ENCODE measurements at regions not wholly inside any gene's neighbourhood (a gene's known extent, or its start where the extent isn't known, plus 50 kb on each side); places are given as distances from the start of the nearest gene placed in this dataset.

DNA sequence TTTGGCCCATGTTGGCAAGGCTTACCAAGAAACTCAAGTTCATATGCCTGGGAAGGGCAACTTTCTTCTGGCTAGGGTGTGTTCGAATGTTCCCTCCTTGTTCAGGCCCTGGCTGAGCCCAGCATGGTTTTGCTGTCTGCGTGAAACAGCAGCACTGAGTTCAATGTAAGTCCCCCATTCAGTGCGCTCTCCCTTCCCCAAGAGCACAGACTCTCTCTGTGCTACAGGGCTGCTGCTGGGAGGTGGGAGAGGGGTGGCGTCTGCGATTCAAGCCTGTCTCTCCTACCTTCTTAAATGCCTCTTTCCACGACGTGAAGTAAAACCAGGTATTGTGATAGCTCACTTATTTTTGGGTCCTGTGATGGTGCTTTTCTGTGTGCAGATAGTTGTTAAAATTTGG is 289.3 kb upstream of the GOLIM4 start:
- no peak for DNase-seq (ENCODE audit: low read depth)

DNA sequence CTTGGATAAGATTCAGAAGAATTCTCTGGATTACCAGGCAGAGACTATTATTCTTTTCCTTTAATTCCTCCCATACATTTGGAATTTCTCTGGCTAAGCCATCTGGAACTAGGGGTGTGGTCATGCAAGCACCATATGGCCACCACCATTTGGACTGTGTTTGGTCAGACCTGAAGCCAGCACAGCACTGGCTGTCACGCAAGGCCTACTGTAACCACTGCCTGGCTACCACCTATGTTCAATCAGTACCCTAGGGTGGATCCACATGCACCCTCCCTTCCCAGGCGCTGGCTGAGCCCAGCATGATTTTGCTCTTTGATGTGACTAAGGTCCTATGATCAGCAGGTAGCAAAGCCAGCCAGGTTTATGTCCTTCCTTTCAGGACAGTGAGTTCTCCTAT is 287.8 kb upstream of the GOLIM4 start:
- no peak for DNase-seq (ENCODE audit: low read depth)

DNA sequence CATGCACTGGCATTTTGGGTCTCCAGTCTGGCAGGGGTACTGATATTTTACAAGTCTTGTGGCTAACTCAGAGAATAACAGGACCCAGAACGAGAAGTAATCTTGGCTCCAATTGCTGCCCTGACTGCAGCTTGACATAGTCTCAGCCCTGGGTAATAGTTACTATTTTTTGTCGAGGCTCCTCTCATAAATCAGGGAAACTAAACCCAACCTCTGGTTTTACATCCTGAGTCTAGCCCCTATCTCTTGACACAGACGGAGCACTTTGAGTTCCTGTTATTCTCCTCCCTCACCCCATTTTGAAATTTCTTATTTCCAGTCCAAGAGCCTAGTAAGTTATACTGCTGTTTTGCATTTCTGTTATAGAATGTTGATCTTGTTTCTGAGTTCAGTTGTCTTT is 276.1 kb upstream of the GOLIM4 start:
- DNase-seq (ENCODE audit: low read depth), result no peak

DNA sequence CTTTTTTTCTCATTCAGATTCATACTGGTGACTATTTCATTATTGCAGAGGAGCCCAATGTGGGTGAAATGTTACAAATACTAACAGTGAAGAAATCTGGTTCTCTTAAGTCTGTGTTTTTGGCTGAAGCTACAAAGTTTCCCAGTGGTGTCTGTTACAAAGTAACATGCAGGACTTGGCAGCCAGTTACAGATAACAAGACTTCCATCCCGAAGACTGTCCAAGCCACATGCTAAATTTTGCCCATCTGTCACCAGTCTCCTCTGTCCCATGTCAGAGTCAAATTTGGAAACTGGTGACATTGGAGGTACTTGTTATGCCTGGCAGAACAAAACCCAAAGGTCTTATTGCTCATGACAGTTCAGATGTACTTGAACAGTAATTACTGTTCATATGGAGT is 269.2 kb upstream of the GOLIM4 start:
- DNase-seq (ENCODE audit: low read depth), result no peak

DNA sequence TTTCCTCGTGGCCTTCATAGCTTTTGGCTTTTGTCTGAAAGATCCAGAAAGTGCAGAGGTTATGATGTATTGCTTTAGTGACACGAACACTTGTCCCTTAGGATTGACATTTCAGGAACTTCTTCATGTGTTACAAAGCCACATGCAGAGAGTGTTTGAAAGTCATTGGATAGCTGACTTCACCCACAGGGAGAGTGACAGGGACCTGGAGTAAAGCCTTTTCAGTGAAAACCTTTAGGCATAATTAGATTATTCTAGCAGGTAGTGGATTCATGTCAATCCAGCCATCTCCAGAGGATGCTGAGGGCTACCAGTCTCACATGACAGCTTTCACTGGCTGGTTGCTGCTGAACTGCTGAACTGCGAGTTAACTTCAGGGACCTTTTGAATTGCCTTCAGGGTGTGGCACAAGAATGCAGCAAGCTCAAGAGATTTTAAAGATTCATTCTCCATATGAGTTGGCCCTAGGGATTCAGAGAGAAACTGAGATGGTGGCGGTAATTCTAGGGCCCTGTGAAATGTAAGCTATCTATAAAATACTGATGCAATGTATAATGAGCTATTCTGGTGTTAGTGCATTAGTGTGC is 267.0 kb upstream of the GOLIM4 start:
- DNase-seq (ENCODE audit: low read depth), result no peak

DNA sequence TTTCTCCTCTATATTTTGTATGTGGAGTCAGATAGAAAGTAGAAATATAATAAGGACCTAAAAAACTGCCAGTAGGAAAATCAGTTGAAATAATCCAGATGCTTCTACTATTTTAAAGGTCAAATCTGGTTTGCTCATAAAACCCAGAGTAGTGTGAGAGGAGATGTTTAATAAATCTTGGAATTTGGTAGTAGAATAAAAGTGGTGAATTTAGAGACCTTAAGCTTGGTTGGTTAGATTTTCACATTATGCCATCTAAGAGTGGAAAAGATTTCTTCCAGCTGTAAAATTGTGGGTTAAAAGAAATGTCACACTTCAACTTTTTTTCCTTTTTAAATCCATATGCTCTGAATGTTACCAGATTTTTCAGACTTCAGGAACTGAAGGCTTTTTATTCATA is 266.4 kb upstream of the GOLIM4 start:
- no peak for DNase-seq (ENCODE audit: low read depth)

DNA sequence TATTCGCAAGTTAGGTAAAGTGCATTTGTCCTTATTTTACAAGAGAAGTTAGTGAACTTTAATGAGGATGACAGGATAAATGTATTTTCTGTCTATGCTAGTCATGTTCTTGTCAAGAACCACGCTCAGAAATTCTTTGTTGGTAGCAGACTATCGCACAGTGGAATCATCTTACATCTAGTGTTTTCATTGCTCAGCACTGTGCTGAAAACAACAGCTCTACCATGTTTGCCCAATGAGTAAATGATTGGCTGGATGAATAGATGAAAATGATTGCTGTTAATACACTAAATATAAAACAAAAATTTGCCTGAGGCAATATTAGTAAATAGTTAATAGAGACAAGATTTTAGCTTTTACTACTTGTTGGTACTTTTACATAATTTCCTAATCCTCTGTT is 265.3 kb upstream of the GOLIM4 start:
- DNase-seq (ENCODE audit: low read depth), result no peak

DNA sequence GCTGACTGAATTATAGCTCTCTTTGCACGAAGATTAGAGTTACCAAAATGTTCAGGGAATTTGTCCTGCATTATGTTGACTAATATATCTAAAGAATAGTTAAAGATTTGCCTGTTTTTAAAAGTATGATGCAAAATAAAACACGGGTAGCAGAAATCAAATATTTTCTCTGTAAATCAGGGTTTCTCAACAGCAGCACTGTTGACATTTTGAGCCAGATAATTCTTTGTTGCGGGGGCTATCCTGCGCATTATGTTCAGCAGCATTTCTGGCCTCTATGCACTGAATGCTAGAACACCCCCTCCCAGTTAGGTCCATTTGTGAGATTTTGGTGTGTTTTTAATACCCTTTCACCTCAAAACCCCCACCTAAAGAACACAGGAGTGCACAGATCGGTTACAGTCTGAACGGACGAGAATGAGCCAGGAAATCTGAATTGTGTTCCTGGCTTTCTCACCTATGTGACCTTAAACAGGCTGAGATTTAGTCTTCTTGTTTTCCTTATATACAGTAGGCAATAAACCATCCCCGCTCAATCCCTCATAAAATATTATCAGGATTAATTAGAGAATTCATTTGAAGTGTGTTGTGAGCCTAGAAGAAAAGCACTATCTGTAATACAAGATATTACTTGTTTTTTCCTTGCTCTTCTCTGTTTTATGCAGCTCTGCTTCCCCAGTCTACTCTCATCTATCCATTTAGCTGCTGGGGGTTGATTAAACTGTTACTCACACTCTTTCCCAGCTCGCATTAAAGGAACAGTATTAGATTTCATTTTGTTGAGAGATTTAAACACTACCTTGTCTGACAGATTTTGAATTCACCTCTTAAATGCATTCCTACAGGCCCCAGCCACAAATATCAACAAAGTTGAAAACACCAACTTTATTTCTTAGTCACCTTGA is 247.5 kb upstream of the GOLIM4 start:
- DNase-seq (ENCODE audit: low read depth), result no peak

DNA sequence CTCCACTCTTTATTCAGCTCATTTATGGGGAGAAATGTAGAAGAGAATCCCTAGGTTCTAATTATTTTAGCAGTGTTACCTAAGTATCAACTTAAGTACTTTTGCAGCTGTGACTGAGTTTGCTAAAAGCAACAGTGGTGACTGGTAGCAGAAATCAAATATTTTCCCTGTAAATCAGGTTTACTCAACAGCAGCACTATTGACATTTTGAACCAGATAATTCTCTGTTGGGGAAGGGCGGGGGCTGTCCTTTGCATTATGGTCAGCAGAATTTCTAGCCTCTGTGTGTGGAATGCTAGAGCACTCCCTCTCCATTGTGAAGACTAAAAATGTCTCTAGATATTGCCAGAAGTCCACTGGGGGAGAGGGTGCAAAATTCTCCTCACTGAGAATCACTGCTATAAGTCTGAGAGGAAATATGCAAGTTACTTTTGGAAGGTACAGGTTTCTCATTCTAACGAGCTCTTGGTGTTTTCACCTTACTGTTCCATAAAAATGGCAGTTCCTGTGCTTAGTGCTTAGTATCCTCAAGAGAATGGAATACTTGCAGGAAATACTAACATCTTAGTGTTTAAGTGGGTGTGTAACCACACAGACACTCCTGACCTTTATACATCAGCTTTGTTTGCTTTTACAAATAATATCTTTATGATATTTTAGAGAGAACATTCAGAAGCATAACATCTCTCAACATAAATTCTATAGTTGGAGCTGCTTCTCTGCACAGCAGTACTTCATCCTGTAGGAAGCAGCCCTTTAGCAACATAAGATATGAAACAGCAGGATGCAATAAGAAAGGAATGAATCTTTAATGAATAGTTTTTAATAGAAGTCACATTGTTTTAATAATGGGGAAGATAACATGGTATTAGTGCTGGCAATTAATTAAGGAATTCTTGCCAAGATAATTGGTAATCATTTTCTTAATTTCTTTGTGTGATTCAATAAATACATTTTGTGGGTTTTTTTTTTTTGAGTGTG is 246.5 kb upstream of the GOLIM4 start:
- DNase-seq (ENCODE audit: low read depth), result no peak

DNA sequence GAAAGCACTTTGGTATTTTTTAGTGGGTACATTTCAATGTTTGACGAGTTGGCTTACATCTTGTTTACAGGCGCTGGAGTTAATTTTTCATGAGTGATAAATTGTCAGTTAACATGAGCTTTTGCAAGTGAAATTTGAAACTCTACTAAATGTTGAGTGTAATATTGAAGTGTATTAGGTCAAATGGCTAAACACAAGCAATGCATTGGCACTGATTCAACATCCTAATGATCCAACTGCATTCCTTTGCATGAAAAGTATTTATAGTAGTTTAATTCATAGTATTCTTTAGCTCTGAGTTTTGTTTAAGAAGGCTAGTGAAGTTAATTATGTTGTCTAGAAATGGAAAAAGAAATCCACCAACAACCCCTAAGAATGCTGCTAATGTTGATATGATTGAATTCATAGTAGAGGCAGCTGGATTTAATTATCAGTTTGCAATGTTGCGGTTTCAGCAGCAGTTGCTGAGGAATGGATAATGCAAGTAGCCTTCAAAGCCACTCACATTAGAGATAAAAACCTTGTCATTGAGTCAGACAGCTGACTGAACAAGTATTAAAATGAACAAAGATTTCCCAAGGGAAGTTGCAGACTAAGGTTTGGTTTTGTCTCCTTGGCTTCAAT is 245.6 kb upstream of the GOLIM4 start:
- no peak for DNase-seq (ENCODE audit: low read depth)

DNA sequence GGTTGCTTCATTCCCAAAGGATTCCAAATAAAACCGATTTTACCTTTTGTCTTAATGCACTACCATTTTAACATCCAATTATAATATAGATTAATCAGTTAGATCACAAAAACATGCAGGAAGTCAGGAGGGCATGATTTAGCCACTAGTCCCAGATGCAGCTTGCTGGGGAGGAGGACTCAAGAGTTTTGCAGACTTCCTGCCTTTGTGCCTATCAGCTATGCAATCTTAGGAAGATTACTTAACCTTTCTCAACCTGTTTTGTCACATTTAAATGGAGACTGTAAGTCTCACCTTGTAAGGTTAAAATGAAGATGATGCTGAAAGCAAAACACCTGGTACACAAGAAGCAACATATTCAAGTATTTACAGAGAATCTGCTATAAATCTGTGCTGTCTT is 242.4 kb upstream of the GOLIM4 start:
- DNase-seq (ENCODE audit: low read depth), result no peak

DNA sequence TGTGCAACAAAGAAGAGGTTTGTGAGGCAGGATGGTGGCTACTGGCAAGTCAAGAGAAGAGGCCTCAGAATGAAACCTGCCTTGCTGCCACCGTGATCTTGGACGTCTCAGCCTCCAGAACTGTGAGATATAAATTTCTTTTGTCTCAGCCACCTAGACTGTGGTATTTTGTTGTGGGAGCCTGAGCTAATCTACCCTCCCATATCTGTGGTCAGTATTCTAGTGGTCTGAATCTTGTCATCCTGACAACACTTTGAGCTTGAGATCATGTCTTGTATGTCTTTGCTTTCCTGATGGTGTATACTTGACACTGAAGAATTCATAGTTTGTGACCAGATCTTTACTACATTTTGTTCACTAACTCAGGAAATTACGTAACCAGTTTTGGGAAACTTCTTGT is 240.6 kb upstream of the GOLIM4 start:
- no peak for DNase-seq (ENCODE audit: low read depth)

DNA sequence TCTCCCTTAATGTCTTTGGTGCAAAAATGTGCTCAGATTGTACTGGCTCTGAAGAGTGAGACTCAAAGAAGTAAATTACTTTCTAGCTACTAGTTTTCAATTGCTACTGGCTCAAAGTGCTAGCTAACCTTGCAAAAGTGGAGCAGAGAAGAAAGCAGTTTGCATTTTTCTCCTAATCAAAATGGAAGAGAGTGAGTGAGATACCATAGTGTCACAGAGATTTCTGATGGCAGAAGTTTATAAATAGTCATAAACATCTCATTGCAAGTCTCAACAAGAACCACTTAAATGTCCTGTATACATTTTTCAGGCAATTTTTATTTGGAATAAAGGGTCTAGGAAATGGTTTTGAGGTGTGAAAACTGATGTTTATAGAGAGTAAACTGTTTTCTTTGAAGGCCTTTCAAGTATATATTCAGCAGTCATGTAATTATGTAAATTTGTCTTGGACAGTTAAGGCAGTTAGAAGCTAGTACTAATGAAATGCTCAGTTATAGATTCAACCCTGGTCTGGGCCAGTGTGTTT is 237.7 kb upstream of the GOLIM4 start:
- DNase-seq (ENCODE audit: low read depth), result no peak

DNA sequence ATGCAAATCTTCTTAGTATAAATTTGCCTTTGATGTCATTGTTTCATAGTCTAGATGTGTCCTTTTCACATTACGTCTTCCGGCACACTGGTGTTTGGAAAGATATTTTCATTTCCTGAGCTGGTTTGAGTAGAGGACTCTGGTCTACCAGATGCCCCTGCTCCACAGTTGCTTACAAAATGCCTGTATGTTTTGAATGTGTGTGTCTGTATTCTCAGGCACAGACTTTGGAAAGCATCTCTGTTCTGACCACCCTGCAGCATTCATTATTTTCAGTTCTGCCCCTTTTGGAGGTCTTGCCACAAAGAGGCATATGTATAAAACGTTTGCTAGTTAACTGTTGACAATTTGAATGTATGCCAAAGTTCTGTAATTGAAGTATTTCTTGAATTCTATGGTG is 236.0 kb upstream of the GOLIM4 start:
- no peak for DNase-seq (ENCODE audit: low read depth)

DNA sequence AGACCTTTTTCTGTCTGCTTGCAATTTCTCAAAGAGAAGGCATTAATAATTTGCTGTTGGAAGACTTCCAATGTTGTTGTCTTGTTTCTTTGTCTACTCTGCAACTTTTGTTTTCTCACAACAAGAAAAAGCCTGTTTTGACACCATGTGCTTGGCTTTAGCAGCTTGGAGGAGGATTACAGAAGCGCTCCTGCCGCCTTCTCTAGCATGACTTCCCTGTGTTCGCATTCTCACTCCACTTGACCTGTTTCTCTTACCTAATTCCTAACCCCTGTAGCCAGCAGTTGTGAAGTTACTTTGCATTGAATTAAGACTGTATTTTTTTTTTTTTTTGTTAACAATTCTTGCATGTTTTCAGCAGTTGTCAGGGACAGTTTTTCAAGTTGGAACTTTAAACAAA is 235.3 kb upstream of the GOLIM4 start:
- DNase-seq (ENCODE audit: low read depth), result no peak

DNA sequence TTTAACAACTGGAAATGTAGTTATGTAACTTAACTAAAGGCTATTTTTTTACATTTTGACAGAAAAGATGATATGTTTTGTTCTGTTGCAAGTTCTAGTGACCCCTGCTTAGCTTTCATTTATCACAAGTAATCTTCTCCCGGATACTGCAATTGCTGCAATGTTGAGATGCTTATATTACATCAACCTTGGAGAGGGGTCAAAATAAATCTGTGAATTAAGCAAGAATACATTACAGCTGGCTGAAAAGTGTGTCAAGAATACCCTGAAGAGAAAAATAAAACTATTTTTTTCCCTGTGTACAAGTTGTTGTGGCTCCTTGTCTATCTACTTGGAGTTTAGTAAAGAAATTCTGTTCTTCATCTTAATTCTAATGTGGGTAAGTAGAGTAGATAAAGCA is 232.1 kb upstream of the GOLIM4 start:
- no peak for DNase-seq (ENCODE audit: low read depth)

DNA sequence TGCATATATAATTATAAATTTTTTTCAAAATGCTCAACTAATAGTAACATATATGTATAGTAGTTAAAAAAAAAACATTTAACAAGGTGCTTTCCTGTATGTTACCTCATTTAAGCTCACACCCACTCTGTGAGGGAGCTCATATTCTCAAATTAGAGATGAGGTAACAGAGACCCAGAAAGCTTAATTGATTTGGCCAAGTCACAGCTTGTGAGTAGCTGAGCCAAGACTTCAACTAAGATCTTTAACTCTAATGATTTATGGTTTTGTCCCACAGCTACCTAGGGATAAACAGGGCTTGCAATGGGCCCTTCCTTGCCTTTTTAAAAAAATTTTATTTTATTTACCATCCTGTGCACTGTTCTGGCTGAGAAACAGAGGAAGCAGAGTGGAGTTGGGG is 230.0 kb upstream of the GOLIM4 start:
- no peak for DNase-seq (ENCODE audit: low read depth)

DNA sequence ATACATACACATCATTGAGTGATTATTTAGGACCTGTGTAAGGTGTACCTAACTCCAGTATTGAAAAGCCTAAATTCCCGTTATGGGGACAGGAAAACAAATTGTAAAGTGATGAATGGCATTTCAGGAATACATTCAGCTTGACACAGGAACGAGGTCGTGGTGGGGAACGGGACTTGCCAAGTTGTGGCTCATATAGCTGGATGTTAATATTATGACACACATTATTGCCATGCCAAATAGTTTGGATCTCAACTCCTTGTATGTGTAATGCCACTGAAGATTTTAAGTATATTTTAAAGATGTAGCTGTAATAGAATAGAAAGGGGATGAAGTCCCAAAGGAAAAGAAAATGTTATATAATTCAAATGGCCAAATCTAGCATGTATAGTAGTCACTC is 227.2 kb upstream of the GOLIM4 start:
- no peak for DNase-seq (ENCODE audit: low read depth)

DNA sequence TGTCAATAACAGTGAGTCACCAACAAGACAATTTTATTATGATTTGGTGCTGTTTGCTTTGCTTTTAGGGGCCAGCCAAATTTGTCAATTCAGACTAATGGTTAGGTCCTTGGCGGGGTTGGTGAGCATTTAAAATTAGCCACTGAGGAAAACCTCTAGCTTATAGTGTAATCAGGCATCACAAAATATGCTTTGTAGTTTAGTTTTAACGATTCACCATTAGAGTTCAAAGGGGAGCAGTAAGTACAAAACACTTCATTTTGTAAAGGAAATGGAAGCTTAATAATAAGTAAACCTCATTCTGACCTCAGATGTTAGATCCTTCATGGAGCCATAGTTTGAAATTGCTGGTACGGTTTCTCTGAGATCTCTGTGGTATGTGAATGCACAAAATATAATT is 218.4 kb upstream of the GOLIM4 start:
- DNase-seq (ENCODE audit: low read depth), result no peak

DNA sequence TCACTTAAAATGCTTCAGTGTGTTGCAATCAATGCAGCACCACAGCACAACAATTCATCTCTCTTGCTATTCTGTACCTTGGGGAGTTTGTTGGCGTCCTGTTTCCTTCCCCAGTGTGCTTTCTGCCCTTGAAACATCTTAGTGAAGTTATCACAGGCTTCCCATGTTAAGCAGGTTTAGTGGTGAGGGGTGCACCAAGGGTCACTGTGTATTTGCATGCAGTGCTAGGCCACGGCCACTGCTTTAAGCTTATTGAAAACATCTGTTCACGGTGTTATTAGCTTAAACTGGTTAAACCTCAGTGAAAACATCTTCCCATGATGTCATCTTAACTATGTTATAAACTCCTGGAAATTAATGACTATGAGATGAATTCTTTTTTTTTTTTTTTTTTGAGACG is 217.3 kb upstream of the GOLIM4 start:
- DNase-seq (ENCODE audit: low read depth), result no peak

DNA sequence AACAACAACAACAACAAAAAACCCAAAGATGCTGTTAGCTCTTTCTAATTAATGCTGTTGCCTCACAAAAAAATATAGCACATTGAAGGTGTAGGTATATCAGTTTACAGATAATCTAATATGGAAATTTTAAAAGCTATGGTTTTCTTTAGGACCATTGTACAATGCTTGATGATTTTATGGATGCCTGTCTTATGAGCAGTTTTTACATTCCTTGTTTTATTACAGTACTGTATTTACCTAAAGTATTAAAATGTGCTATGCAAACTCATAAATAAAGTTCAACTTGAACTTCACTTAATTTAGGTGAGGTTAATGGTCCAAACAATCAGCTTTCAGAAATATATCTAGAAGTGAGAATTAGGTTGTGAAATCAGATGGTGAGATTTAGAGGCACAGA is 212.2 kb upstream of the GOLIM4 start:
- DNase-seq (ENCODE audit: low read depth), result no peak

DNA sequence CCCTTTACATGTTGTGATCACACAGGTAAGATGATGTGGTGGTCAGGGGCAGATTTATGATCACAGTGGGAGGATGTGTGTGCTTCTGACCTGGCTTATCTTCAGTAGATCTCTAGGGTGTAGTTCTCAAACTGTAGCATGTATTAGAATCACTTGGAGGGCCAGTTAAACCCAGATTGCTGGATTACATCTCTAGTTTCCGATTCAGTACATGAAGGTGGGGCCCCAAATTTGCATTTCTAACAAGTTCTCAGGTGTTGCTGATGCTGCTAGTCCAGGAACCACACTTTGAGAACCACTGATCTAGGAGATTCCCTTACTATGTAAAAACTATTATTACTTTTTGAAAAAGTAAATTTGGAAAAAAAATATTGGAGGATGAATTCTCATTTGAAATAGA is 199.3 kb upstream of the GOLIM4 start:
- no peak for DNase-seq (ENCODE audit: low read depth)

All from amniotic epithelial cell (primary cell).